ENCODE measurements at regions not wholly inside any gene's neighbourhood (a gene's known extent, or its start where the extent isn't known, plus 50 kb on each side); places are given as distances from the start of the nearest gene placed in this dataset.

GRCh38 chr6:156474507-156475120, 302.6 kb upstream of the ARID1B start:
- Histone ChIP-seq H3K36me3 (ENCODE audit: control insufficient read depth, insufficient read depth, low read length) (no peaks in the 10 kb centered on the region), H3K79me2 (no peaks in the 10 kb centered on the region), H3K4me3 (ENCODE audit: low read depth, low read length) (no peak overlapping the region), H3K27ac (no peak overlapping the region), H2AFZ (no peak overlapping the region), H3K9me3 (ENCODE audit: control insufficient read depth, low read length) (no peaks in the 10 kb centered on the region), H3K4me1 (no peaks in the 10 kb centered on the region), H3K27me3 (ENCODE audit: control insufficient read depth, insufficient read depth, low read length) (no peaks in the 10 kb centered on the region), H3K4me2 (ENCODE audit: low read length) (no peak overlapping the region), H3K9ac (no peak overlapping the region)
- TF ChIP-seq CTCF (IDR thresholded peaks at IDR 0.05): no peak

- H3K9ac ChIP-seq: no peak overlapping the region
- TF ChIP-seq CTCF (IDR thresholded peaks at IDR 0.05): no peak
- H3K79me2 ChIP-seq: no peaks in the 10 kb centered on the region
- H3K4me2 ChIP-seq (ENCODE audit: low read length): no peak overlapping the region
- H3K9me3 ChIP-seq (ENCODE audit: control insufficient read depth, low read length): no peaks in the 10 kb centered on the region
- H3K36me3 ChIP-seq (ENCODE audit: control insufficient read depth, insufficient read depth, low read length): no peaks in the 10 kb centered on the region
- H3K27me3 ChIP-seq (ENCODE audit: control insufficient read depth, insufficient read depth, low read length): no peaks in the 10 kb centered on the region
- no peak overlapping the region for H2AFZ ChIP-seq
- no peak overlapping the region for H3K4me3 ChIP-seq (ENCODE audit: low read depth, low read length)
- no peak overlapping the region for H3K27ac ChIP-seq
- no peaks in the 10 kb centered on the region for H3K4me1 ChIP-seq
These were observed 306.2 kb upstream of the ARID1B start for GRCh38 chr6:156471000-156471399.

- Histone ChIP-seq H3K27ac (no peak overlapping the region), H3K4me3 (ENCODE audit: low read depth, low read length) (no peak overlapping the region), H3K36me3 (ENCODE audit: control insufficient read depth, insufficient read depth, low read length) (no peaks in the 10 kb centered on the region), H3K4me1 (no peaks in the 10 kb centered on the region), H2AFZ (no peak overlapping the region), H3K9me3 (ENCODE audit: control insufficient read depth, low read length) (no peaks in the 10 kb centered on the region), H3K27me3 (ENCODE audit: control insufficient read depth, insufficient read depth, low read length) (no peaks in the 10 kb centered on the region), H3K79me2 (no peaks in the 10 kb centered on the region), H3K4me2 (ENCODE audit: low read length) (no peak overlapping the region), H3K9ac (no peak overlapping the region)
- TF ChIP-seq CTCF (IDR thresholded peaks at IDR 0.05): no peak
These were observed 312.9 kb upstream of the ARID1B start for GRCh38 chr6:156464100-156464878.

- H3K4me2 ChIP-seq (ENCODE audit: low read length): no peak overlapping the region
- no peaks in the 10 kb centered on the region for H3K4me1 ChIP-seq
These were observed 315.5 kb upstream of the ARID1B start for GRCh38 chr6:156461647-156462046.

More at GRCh38 chr6:156461647-156462046, 315.5 kb upstream of the ARID1B start:
- H3K9me3 ChIP-seq (ENCODE audit: control insufficient read depth, low read length): no peaks in the 10 kb centered on the region
- H3K9ac ChIP-seq: no peak overlapping the region
- no peak overlapping the region for H2AFZ ChIP-seq
- H3K36me3 ChIP-seq (ENCODE audit: control insufficient read depth, insufficient read depth, low read length): no peaks in the 10 kb centered on the region
- TF ChIP-seq CTCF (IDR thresholded peaks at IDR 0.05): no peak
- no peak overlapping the region for H3K27ac ChIP-seq
- H3K27me3 ChIP-seq (ENCODE audit: control insufficient read depth, insufficient read depth, low read length): no peaks in the 10 kb centered on the region
- no peaks in the 10 kb centered on the region for H3K79me2 ChIP-seq
- no peak overlapping the region for H3K4me3 ChIP-seq (ENCODE audit: low read depth, low read length)
